GM12892 (cell line): ENCODE measurements at regions not wholly inside any gene's neighbourhood (a gene's known extent, or its start where the extent isn't known, plus 50 kb on each side); places are given as distances from the start of the nearest gene placed in this dataset.

Experiments used
- POLR2A ChIP-seq: IDR thresholded peaks from 2 replicates; pipeline ENCODE4 v1.6.1; 2011; ENCODE audit warnings: low read depth, low read length, control low read depth
- POLR2AphosphoS5 ChIP-seq: IDR thresholded peaks from 2 replicates; pipeline ENCODE4 v1.6.1; 2011; ENCODE audit warnings: low read depth, low read length, control low read depth
- TAF1 ChIP-seq: IDR thresholded peaks from 2 replicates; pipeline ENCODE4 v1.6.1; 2011; ENCODE audit warnings: low read depth, mild to moderate bottlenecking, control low read depth, low read length, borderline replicate concordance

GRCh38 chr2:242041816-242042215 is 172.3 kb downstream of the RTP5 start:
- TF ChIP-seq POLR2AphosphoS5 (no peak), POLR2A (no peak), TAF1 (no peak)
